DOHH2 (cell line): ENCODE measurements at regions not wholly inside any gene's neighbourhood (a gene's known extent, or its start where the extent isn't known, plus 50 kb on each side); places are given as distances from the start of the nearest gene placed in this dataset.

Experiments
- H3F3A ChIP-seq: fragments of 200-600 bp; sonication (generic), shearing (Covaris generic); 2 replicates; pipeline ENCODE4 v1.6.0; 2016; ENCODE audit warnings: antibody characterized with exemption, mild to moderate bottlenecking; ENCODE audit not compliant: control insufficient read depth, insufficient read depth
- H3K27ac ChIP-seq: fragments of 200-600 bp; sonication (generic); 2 replicates; pipeline ENCODE4 v1.5.1; 2014; ENCODE audit warnings: low read depth, mild to moderate bottlenecking, low read length, moderate library complexity
- H3K27me3 ChIP-seq: fragments of 200-600 bp; sonication (generic); 2 replicates; pipeline ENCODE4 v1.6.1; 2014; ENCODE audit warnings: mild to moderate bottlenecking, low read length, mixed read lengths; ENCODE audit not compliant: control insufficient read depth
- H3K36me3 ChIP-seq: fragments of 200-600 bp; sonication (generic); 2 replicates; pipeline ENCODE4 v1.6.1; 2014; ENCODE audit warnings: mild to moderate bottlenecking, low read length, moderate library complexity, mixed read lengths; ENCODE audit not compliant: control insufficient read depth
- H3K4me1 ChIP-seq: fragments of 200-600 bp; sonication (generic); 2 replicates; pipeline ENCODE4 v1.6.1; 2014; ENCODE audit warnings: mild to moderate bottlenecking, low read length, mixed read lengths; ENCODE audit not compliant: control insufficient read depth
- H3K4me2 ChIP-seq: fragments of 200-600 bp; sonication (generic); 2 replicates; pipeline ENCODE4 v1.6.0; 2014; ENCODE audit warnings: mild to moderate bottlenecking, low read length, moderate library complexity
- H3K4me3 ChIP-seq: fragments of 200-600 bp; sonication (generic); 2 replicates; pipeline ENCODE4 v1.5.1; 2014; ENCODE audit warnings: mild to moderate bottlenecking, low read length, mixed read lengths
- H3K79me2 ChIP-seq: fragments of 200-600 bp; sonication (generic); 2 replicates; pipeline ENCODE4 v1.6.1; 2014; ENCODE audit warnings: mild to moderate bottlenecking, low read length, mixed read lengths; ENCODE audit not compliant: control insufficient read depth
- H3K9me2 ChIP-seq: fragments of 200-600 bp; sonication (generic); replicated peaks from 2 replicates; pipeline ENCODE4 v1.6.1; 2014; ENCODE audit warnings: mild to moderate bottlenecking, low read length, mixed read lengths; ENCODE audit not compliant: control insufficient read depth
- H3K9me3 ChIP-seq: fragments of 200-600 bp; sonication (generic); 2 replicates; pipeline ENCODE4 v1.6.1; 2014; ENCODE audit warnings: antibody characterized with exemption, low read length, mixed read lengths; ENCODE audit not compliant: control insufficient read depth, insufficient read depth
- H4K20me1 ChIP-seq: fragments of 200-600 bp; sonication (generic); 2 replicates; pipeline ENCODE4 v1.6.0; 2014; ENCODE audit warnings: low read depth, mild to moderate bottlenecking, antibody characterized with exemption, low read length, moderate library complexity; ENCODE audit not compliant: control insufficient read depth, insufficient read depth
- CTCF ChIP-seq: fragments of 200-600 bp; sonication (generic); IDR thresholded peaks from one replicate; pipeline ENCODE4 v1.5.1; 2014; ENCODE audit warnings: antibody characterized with exemption, mild to moderate bottlenecking, low read depth, low read length; ENCODE audit not compliant: poor library complexity, severe bottlenecking
- EZH2phosphoT487 ChIP-seq: fragments of 200-600 bp; sonication (generic); IDR thresholded peaks from 2 replicates; pipeline ENCODE4 v1.6.1; 2017; ENCODE audit warnings: borderline replicate concordance, mild to moderate bottlenecking, antibody characterized with exemption, low read length, moderate library complexity, mixed read lengths

GRCh38 chr11:37533830-37534229, 935.8 kb upstream of the RAG2 start:
- no peaks in the 10 kb centered on the region for H3K27me3 ChIP-seq

GRCh38 chr11:37533087-37533486, 935.1 kb upstream of the RAG2 start:
- Histone ChIP-seq H3F3A (no peaks in the 10 kb centered on the region), H3K27ac (no peak overlapping the region), H4K20me1 (no peaks in the 10 kb centered on the region), H3K4me3 (no peak overlapping the region), H3K27me3 (no peaks in the 10 kb centered on the region), H3K9me2 (no peaks in the 10 kb centered on the region), H3K36me3 (no peaks in the 10 kb centered on the region), H3K9me3 (peaks cover 10% of the 10 kb centered on the region), H3K79me2 (no peaks in the 10 kb centered on the region), H3K4me1 (no peaks in the 10 kb centered on the region), H3K4me2 (no peak overlapping the region)
- TF ChIP-seq EZH2phosphoT487 (no peak), CTCF (no peak)

More at GRCh38 chr11:37533830-37534229, 935.8 kb upstream of the RAG2 start:
- H3K79me2 ChIP-seq: no peaks in the 10 kb centered on the region
- H3K4me3 ChIP-seq: no peak overlapping the region
- TF ChIP-seq EZH2phosphoT487 (no peak), CTCF (no peak)
- no peaks in the 10 kb centered on the region for H4K20me1 ChIP-seq
- no peak overlapping the region for H3K4me2 ChIP-seq
- no peak overlapping the region for H3K27ac ChIP-seq
- H3F3A ChIP-seq: no peaks in the 10 kb centered on the region
- H3K4me1 ChIP-seq: no peaks in the 10 kb centered on the region
- no peaks in the 10 kb centered on the region for H3K36me3 ChIP-seq
- peaks cover 6% of the 10 kb centered on the region for H3K9me3 ChIP-seq
- H3K9me2 ChIP-seq: no peaks in the 10 kb centered on the region

- H3F3A ChIP-seq: no peaks in the 10 kb centered on the region
- H4K20me1 ChIP-seq: no peaks in the 10 kb centered on the region
- no peak for TF ChIP-seq EZH2phosphoT487
- TF ChIP-seq CTCF: no peak
- H3K36me3 ChIP-seq: no peaks in the 10 kb centered on the region
- H3K9me2 ChIP-seq: no peaks in the 10 kb centered on the region
- H3K4me2 ChIP-seq: no peak overlapping the region
- H3K27me3 ChIP-seq: no peaks in the 10 kb centered on the region
- H3K4me3 ChIP-seq: no peak overlapping the region
- H3K27ac ChIP-seq: no peak overlapping the region
- no peaks in the 10 kb centered on the region for H3K4me1 ChIP-seq
- peaks cover 10% of the 10 kb centered on the region for H3K9me3 ChIP-seq
- H3K79me2 ChIP-seq: no peaks in the 10 kb centered on the region
Measured at GRCh38 chr11:37532271-37532670, 934.2 kb upstream of the RAG2 start.

GRCh38 chr11:37527545-37527944, 929.5 kb upstream of the RAG2 start:
- Histone ChIP-seq H3K27ac (no peak overlapping the region), H4K20me1 (no peaks in the 10 kb centered on the region), H3F3A (no peaks in the 10 kb centered on the region), H3K27me3 (no peaks in the 10 kb centered on the region), H3K4me2 (no peak overlapping the region), H3K4me3 (no peak overlapping the region), H3K4me1 (no peaks in the 10 kb centered on the region), H3K36me3 (no peaks in the 10 kb centered on the region), H3K9me3 (peaks cover 10% of the 10 kb centered on the region), H3K79me2 (no peaks in the 10 kb centered on the region), H3K9me2 (no peaks in the 10 kb centered on the region)
- TF ChIP-seq CTCF (no peak), EZH2phosphoT487 (no peak)
